G401.6 (cell line): ENCODE measurements at regions not wholly inside any gene's neighbourhood (a gene's known extent, or its start where the extent isn't known, plus 50 kb on each side); places are given as distances from the start of the nearest gene placed in this dataset.
"Not testable (repeated sequence)": the region's sequence is repeated elsewhere in the genome, so short reads cannot be mapped to it uniquely, and the experiment has no call there.

Experiments used
- FAIRE-seq: peaks from 2 replicates; lab custom pipeline; 2012; peaks lifted over from hg19 to GRCh38; lab: Jason Lieb, UNC

DNA sequence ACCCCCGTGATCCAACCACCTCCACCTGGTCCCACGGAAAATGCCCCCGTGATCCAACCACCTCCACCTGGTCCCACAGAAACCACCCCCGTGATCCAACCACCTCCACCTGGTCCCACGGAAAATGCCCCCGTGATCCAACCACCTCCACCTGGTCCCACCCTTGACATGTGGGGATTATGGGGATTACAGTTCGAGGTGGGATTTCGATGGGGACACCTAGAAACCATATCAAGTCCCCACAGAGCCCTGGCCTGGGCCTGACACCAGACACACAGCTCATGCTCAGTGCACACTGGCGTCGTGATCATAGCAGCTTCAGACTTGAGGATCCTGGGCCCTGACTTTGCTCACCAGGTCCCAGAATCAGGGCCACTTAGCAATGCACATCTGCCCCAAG lies 637.7 kb downstream of the TBC1D22A start:
- not testable (repeated sequence) for FAIRE-seq

DNA sequence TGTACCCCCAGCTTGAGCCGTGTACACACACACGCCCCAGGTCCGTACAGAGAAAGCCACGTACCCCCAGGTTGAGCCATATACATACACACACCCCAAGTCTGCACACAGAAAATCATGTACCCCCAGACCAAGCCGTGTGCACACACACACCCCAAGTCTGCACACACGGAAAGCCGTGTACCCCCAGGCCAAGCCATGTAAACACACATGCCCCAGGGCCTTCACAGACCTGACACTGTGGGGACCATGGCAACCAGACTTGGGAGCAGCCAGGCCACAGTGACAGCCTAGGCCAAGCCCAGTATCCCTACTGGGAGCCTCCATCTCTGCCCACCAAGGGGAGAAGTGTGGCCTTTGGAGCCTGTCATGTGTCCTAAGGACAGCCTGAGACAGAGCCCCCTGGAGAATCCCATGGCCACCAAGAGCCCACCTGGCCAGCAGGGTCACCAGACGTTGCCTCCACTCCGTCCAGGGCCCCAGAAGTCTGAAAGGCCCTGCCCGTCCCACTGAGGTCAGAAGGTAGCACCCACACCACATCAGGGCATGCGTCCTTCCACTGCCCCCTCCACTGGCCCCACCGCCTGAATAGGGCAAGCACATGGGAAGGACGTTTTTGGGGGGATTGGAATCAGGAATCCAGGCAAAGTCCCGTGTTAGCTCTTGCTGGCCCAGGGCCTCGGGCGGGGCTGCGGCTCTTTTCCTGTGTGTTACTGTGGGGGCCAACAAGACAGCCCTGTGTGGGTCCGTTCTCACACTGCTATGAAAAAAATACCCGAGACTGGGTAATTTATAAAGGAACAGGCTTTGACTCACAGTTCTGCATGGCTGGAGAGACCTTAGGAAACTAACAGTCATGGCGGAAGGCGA lies 636.7 kb downstream of the TBC1D22A start:
- FAIRE-seq, result no peak

DNA sequence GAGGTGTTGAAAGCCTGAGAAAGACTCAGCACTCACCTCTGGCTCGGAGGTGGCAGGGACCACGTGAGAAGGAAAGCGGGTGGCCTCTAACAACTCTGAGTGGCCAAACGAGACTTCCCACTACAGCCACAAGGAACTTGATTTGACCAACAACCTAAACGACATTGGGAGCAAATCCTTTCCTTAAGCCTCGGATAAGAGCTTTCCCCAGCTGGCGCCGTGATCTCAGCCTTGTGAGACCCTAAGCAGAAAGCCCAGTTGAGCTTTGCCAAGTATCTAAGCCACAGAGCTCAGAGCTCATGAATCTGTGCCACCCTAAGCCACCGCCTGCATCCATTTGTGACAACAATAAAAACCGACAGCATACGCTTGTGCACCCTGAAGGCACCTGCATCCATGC lies 636.0 kb downstream of the TBC1D22A start:
- no peak for FAIRE-seq

DNA sequence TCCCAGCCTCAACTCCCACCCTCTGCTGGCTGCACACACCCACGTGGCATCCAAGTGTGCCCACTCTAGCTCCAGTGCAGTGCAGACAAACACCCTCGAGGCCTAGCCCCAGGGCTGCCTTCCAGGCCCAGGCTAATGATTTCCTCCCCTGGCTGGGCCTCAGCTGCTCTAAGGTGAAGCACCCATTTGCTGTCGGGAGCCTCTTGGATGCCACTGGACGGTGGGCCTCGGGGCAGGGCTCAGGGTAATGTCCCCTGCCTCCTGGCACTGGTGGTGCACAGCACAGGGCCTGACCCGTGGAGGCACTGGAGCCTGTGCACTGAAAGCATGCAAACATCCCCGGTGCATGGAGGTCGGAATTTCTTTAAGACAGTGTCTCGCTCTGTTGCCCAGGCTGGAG lies 635.2 kb downstream of the TBC1D22A start:
- no peak for FAIRE-seq

DNA sequence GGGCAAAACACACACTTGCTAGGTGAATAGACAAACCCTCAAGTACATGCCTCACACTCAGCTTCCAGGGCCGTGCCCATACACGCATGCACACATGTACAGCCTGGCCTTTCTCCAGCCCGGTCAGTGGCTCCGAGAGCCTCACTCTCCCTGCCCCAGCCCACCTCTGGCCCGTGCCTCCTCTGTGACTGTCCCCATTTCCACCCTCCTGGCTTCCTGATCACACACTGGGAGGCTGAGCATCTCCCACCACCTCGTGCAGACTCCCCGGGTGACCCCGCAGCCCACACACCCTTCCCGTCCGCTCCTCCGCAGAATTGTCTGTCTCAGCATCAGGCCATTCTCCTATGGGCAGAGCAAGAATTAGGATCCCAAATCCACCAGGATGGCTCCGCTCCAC lies 634.1 kb downstream of the TBC1D22A start:
- FAIRE-seq, result no peak

DNA sequence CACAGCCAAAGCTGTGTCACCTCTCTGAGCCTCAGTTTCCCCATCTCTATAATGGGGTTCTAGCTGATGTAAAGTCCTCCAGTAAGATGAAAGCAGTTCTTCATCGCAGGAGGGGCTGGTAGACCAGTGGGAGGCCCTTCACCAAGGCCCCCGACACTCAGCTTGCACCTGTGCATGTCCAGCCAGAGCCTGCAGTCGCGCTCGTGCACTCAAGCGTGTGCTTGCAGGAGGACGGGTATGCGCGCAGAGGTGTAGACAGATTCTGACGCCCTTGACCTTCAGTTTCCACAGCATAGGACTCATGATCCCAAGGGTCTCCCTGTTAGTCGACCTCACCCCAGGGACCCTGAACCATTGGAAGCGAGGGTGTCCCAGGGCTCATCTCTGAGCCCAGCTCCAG lies 633.7 kb downstream of the TBC1D22A start:
- FAIRE-seq, result no peak

DNA sequence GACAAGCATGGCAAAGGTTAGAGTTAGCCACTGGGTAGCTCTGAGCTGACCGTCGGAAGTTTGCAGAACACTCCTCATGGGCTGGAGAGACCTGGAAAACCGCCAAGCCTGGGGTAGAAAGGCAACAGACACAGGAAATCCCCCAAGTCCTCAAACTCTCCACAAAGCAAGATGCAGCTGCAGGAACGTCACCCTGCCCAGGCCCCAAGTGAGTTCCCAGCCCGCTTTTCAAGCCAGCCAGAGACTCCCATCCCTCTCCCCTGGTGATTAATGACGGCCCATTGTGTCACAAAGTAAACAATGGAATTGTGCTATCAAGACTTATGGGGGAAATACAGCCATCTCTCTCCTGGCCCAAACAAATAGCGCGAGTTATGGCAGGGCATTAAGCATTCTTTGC lies 633.0 kb downstream of the TBC1D22A start:
- no peak for FAIRE-seq

DNA sequence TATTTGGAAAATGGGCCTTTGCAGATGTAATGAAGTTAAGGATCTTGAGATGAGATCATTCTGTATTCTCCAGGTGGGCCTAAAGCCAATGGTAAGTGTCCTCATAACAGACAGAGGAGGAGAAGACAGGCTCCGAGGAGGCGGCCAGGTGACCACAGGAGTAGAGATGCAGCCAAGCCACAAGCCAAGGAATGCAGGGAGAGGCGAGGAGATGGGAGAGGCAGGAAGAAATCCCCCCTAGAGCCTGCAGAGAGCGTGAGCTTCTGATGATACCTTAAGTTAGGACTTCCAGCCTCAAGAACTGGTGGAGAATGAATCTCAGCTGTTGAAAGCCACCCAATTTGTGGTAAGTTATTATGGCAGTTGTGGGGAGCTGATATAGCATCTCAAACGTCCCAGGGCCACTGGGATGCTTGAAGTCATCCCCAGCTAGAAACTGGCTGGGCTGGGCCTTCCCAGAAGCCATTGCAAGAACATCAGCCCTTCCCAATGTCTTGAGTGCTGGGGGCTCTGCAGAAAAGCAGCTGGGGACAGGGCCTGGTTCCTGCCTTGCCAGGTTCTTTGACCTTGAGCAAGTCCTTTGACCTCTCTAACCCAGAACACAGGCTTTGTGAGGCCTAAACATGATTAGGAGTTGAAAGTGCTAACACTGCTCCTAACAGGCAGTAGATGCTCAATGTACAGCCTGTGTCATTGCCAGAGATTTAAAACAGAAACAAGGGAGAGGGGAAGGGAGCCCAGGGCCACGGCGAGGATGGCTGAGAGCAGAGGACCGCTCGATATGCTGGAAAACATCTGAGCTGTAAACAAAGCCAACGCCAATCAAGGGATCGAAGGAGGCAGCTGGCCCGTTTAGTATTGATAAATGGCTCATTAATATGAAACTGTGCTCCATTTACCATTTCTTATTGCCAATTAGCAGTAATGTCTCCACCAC lies 632.3 kb downstream of the TBC1D22A start:
- no peak for FAIRE-seq

DNA sequence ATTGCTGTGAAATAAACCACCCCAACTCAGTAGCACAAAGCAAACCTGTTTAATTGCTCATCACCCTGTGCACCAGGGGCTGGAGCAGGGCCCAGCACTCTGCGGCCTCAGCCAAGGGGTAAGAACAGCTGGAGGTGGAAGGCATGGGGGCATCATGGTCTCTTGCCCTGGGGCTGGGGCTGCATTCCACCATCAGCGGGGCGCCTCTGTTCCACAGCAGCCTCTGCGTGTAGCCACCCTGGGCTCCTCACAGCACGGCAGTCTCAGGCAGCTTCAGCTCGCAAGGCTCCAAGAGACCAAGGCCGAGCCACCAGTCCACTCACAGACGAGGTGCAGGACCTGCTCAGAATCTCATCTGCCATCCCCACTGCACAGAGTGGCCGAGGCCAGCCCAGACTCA lies 630.7 kb downstream of the TBC1D22A start:
- no peak for FAIRE-seq

DNA sequence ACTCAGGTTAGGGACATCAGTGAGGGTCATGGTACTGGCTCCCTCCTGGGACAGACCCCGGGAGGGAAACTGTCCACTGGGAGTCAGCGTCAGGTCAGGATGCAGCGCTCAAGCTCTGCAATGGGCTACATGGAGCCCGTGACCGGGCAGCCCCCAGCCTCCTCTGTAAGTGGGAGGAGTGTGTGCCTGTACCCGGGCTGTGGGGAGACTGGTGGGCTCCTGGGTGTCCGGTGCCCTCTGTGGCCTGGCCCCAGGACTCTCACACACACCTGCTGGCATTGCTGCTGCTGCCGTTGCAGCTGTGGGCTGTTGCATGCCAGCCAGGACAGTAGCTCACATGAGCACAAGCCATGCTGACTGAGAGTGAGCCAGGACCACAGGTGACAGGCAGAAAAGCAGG lies 630.3 kb downstream of the TBC1D22A start:
- no peak for FAIRE-seq

DNA sequence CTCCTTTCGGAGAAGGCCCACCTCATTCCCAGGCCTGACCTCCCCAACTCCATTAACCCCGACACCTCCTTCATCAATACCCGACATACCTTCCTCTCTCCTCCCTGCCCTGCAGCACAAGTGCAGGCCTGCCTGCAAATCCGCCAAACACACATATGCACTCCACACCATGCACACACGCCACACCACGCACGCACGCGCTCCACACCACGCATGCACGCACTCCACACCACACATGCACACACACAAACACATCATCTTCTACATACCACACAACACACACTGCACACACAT lies 629.6 kb downstream of the TBC1D22A start:
- no peak for FAIRE-seq

DNA sequence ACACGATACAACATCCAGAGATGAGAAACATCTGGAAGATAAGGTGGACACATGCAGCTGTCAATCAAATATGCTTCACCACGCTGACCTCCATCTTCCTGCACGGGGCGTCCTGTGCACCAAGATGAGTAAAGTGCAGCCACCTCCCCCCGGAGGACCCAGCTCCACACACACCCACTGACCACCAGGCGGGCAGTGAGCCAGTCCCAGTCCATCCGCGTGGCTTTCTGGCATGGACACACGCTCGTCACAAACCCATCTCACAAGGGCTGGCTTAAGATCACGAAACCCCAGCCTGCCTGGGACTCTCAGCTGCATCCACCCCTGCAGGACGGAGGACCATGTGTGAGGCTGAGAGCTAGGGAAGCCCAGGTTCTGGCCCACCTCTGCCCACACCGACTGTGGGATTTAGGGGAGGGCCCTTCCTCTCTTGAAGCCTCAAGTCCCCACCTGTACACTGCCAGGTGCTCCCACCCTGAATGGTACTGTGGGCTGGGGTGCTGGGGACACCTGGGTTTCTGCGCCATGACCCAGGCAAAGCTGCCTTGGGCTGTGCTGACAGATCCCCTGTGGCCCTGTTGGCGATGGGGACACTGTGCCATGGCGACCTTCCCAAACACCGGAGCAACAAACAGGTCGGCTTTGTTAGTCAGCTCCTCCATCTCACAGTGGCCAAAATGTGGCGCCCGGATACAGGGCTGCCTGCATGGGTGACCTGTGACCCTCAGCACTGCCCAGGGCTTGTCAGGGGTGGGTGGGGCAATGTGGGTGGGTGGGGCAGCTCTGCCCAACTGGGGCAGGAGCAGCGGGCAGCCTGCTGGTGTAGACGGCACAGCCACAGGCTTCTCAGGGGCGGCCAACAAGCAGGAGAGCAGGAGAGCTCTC lies 629.0 kb downstream of the TBC1D22A start:
- no peak for FAIRE-seq

DNA sequence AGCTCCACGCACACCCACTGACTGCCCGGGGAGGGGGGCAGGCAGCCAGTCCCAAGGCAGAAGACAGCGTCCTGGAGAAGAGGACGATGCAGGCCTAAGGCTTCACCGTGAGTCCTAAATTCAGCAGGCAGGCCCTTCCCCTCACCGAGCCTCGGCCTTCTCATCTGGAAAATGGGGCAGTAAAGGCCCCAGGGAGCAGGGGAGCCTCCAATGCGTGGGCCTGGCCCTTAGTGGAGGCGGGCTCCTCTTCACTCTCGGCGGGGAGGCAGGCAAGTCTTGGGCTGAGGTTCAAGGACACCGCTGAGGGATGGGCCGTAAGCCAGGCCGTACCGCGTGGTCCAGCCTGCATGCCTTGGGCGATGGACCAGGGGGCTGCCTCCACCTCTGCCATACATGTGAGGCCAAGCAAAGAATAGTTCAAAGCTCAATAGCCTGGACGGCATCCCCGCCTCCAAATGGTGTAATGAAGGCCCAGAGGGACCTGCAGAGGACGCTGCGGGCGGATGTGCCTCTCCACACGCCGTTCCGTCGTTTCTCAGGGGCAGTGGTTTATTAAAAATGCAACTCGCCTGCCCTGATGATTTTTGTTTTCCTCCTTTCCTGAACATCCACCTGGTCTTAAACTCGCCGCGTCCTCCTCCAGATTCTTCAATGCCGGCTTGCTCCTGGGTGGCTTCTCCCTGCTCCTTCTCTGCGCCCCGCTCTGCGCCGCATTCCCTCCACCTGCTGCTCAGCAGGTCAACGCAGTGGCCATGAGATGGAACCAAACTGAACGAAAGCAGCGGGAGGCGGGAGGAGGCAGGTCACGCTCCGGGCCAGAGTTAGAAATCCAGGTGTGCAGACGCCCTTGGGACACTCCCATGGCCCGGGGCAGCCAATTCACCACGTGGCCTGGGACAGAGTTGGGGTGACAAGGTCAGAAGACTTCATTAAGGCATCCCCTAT lies 627.8 kb downstream of the TBC1D22A start:
- no peak for FAIRE-seq

DNA sequence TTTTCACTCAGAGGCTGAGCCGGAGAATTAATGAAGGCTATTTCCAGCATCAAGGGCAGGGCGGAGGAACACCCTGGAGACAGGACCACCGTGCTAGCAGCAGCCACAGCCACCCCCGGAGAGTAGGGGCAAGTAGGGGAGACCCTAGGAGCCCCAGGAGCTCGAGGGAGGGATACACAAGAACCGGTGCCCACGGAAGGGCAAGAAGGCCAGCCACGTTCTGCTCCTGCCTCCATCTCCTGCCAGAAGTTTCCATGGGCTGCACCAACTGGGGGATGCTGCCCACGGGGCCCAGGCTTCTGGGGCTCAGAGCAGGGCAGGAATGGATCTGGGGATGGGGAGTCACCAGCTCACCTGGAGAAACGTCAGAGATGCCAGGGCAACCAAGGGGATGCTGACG lies 626.8 kb downstream of the TBC1D22A start:
- FAIRE-seq, result no peak

DNA sequence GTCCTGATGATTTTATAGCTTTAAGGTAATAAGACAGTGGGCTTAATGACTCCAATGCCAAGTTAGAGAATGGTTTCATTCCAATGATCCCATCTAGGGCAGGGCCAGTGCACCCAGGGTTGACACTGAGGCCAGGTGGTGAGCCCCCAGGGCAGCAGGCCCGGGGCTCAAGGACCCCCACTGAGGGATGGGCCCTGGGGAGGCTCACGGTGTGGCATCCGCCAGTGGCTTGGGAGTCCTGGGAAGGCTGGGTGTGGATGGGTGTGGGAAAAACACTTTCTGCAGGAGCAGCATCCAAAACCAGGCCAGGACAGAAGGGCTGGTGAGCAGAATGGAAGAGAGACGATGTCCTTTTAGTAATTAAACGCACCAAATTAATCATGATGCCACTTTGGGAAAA lies 626.3 kb downstream of the TBC1D22A start:
- FAIRE-seq, result no peak

DNA sequence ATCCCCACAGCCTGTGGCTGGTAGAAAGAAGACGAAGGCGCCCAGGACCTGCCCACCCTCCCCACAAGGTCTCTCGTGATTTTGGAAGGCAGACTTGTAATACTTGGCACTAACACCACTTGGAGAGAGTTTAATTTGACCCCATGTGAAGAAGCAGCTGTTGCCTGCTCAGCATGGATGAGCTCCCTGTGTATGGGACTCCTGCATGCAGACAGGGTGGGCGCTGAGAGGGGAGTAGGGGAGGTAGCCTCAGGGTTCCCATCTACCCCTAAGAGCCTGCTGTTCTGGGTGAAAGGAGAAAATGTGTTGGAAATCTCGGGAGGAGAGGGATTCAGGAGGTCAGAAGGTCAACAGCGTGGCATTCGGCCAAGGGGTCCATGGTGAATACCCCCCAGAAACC lies 625.9 kb downstream of the TBC1D22A start:
- FAIRE-seq, result no peak

DNA sequence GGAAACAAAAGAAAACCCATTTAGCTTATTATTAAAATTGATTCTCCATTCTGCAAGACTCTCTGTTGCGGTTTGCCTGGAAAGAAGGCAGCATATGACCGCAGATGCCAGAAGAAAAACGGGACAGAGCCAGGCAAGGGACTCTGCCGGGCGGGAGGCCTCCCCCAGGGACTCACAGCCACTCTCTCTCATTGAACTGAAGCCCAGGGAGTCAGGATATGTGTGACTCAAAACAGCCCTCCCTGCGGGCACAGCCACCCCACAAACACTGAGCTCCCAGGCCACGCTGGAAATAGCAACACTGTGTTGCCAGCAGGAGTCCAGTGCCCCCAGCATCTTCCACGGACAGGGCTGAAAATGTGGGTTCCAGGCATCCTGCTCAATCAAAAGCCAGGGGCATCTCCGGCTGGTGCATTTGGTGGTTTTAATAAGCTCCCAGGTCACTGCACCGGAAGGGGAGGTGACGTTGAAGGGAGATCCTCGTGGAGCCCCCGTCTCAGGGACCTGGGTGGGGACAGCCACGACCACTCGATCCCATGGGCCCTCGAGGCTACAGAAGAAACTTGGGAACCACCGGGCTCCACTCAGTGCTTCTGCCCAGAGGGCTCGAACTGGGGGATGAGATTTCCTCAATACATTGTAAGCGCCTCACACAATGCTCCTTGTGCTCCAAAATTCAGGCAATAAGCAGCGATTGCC lies 624.5 kb downstream of the TBC1D22A start:
- no peak for FAIRE-seq

DNA sequence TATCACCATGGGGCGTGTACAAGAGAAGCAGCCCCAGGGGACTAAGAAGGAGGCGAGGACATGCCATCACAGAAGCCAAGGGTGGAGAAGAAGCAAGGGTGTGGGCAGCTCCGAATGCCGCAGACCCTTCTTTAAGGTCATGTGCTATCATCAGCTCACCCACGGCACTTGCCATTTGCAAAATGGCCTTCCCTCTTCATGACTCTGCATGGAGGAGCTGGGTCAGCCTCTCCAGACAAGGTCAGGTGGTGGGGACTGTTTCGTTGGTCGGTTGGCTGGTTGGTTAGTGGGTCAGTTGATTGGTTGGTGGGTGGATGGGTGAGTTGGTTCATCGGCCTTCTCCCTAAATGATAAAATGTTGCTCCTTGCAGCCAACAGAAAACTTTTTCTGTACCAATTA lies 622.5 kb downstream of the TBC1D22A start:
- FAIRE-seq, result no peak

DNA sequence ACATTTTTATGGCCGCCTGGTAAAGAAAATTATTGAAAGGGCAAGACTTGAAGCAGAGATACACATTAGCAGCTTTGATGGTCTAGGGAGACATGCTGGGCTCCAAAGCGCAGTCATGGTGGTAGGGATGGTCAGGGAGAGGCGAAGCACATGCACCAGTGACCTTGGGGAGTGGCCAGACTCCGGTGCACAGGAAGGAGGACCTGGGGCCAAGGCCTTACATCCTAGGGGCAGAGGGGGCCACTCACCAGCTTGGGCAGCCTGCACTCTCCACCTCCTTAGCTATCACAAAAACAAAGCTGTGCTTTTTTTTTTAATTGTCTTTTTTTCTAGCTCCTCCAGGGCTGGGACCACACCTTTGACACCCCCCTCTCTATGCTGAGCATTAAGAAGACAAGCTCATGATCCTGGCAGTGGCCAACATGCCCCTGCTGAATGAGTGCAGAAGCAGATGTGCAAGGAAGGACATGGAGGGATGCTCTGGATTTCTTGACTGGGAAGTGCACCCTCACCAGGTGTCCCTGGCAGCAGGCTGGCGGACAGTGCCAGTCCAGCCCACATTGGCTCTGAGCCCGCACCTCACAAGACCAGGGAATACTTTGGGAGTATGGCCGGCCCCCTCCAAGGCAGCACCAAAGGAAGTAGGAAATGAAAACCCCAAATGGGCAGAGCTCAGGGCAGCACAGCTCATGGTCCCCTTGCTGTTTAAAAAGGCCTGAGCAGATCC lies 619.9 kb downstream of the TBC1D22A start:
- FAIRE-seq, result no peak

DNA sequence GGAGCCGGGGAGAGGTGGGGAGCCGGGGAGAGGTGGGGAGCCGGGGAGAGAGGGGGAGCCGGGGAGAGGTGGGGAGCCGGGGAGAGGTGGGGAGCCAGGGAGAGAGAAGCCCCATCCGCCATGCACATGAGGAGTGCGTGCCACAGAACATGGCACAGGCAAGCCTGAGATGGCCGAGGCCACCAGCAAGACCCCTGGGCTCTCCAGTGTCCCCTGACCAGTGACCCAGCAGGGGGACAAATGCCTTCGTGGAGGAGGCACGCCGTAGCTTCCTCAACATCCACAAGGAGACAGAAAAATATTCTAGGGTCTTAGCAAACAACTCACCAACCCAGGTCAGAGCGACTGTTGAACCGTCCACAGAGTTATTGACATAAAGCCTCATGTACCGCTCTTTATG lies 618.8 kb downstream of the TBC1D22A start:
- FAIRE-seq, result no peak
